HUES64 (cell line): ENCODE measurements at regions not wholly inside any gene's neighbourhood (a gene's known extent, or its start where the extent isn't known, plus 50 kb on each side); places are given as distances from the start of the nearest gene placed in this dataset.
"Not testable (repeated sequence)": the region's sequence is repeated elsewhere in the genome, so short reads cannot be mapped to it uniquely, and the experiment has no call there.

Source experiments
- H3K27ac ChIP-seq: 2 replicates; pipeline ENCODE4 v1.7.0; 2013; ENCODE audit warnings: low read depth, low read length, inconsistent platforms
- H3K27me3 ChIP-seq: 2 replicates; pipeline ENCODE4 v1.6.1; 2013; ENCODE audit warnings: mild to moderate bottlenecking, low read length; ENCODE audit not compliant: insufficient read depth
- H3K36me3 ChIP-seq: 2 replicates; pipeline ENCODE4 v1.6.1; 2013; ENCODE audit warnings: mild to moderate bottlenecking, low read length; ENCODE audit not compliant: insufficient read depth
- H3K4me1 ChIP-seq: 2 replicates; pipeline ENCODE4 v1.6.1; 2013; ENCODE audit warnings: mild to moderate bottlenecking, low read length, moderate library complexity; ENCODE audit not compliant: insufficient read depth
- H3K4me3 ChIP-seq: 2 replicates; pipeline ENCODE4 v1.5.1; 2013; ENCODE audit warnings: mild to moderate bottlenecking, low read length, moderate library complexity
- H3K9ac ChIP-seq: 2 replicates; pipeline ENCODE4 v1.6.1; 2013; ENCODE audit warnings: mild to moderate bottlenecking, low read depth, low read length
- H3K9me3 ChIP-seq: 2 replicates; pipeline ENCODE4 v1.6.1; 2013; ENCODE audit warnings: low read depth, low read length; ENCODE audit not compliant: insufficient read depth
- WGBS: fragments of 150-250, 120-280 bp; methylation state at CpG from one replicate; pipeline ENCODE4 v1.1.7; 2013; ENCODE audit warnings: missing lambda C conversion rate; 5-methylcytosine and 5-hydroxymethylcytosine counted together

DNA sequence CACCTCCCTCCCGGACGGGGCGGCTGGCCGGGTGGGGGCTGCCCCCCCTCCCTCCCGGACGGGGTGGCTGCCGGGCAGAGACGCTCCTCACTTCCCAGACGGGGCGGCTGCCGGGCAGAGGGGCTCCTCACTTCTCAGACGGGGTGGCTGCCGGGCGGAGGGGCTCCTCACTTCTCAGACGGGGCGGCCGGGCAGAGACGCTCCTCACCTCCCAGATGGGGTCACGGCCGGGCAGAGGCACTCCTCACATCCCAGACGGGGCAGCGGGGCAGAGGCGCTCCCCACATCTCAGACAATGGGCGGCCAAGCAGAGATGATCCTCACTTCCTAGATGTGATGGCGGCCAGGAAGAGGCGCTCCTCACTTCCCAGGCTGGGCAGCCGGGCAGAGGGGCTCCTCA, 1430.4 kb upstream of the FLRT2 start:
- not testable (repeated sequence) for H3K27ac ChIP-seq, H3K27me3 ChIP-seq, H3K4me1 ChIP-seq, H3K4me3 ChIP-seq, H3K36me3 ChIP-seq, H3K9ac ChIP-seq
- WGBS = 96% methylated on average over 17 of the region's 27 CpGs
- peaks cover 11% of the 10 kb centered on the region for H3K9me3 ChIP-seq

DNA sequence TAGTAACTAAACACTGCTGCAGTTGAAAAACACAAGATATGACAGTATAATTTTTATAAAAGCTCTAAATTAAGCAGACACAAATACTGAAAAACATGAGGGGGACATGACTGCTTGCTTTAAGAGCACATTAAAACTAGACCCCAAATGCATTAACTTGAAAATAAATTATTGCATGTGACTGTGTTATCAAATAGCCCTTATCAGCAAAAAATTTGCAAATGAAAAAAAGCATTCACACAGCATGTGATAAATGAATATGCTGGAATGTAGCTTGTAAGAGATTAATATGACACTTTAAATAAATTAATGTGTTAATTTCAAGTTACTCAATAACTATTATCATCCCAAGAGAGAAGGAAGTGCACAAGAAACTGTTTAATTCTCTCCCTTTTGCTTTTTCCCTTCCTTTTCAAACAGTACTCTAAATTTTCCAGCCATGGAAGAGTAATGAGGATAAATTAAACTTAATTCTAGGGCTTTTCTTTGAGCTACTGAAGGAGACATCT, 1422.1 kb upstream of the FLRT2 start:
- Histone ChIP-seq H3K36me3 (no peaks in the 10 kb centered on the region), H3K4me1 (no peaks in the 10 kb centered on the region), H3K9me3 (peaks cover 6% of the 10 kb centered on the region), H3K27ac (no peak overlapping the region), H3K9ac (no peak overlapping the region), H3K4me3 (no peak overlapping the region), H3K27me3 (no peaks in the 10 kb centered on the region)

DNA sequence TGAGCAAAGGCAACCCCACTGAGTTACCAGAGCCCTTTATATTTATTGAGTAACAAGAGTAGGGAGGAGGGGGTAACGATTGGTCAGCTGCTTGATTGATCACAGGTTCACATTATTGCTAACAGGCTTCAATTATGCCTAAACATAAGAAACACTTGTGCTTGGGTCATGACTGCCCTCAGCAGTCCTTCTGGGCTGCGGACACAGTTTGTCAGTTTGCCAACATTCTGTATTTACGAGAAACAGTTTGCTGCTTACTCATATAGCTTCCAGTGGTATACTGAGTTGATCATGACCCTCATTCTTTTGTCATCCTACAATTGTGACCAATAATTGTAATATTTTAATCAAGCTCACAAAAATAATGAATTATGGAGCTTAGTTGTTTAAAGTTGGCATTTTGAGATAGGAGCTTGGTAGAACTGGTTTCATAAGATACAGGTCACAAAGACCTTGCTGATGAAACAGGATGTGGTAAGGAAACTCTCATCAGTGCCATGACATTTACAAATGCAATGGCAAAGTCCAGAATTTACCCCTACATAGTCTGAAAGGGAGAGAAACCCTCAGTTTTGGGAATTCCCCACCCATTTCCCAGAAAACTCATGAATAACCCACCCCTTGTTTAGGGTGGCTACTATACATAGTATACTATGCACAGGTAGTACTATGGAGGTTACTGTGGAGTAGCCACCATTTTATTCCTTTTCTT, 1421.0 kb upstream of the FLRT2 start:
- Histone ChIP-seq H3K9me3 (no peaks in the 10 kb centered on the region), H3K4me3 (no peak overlapping the region), H3K9ac (no peak overlapping the region), H3K27me3 (no peaks in the 10 kb centered on the region), H3K36me3 (no peaks in the 10 kb centered on the region), H3K27ac (no peak overlapping the region), H3K4me1 (no peaks in the 10 kb centered on the region)
- 89% methylated on average over 3 of the region's 3 CpGs for WGBS

DNA sequence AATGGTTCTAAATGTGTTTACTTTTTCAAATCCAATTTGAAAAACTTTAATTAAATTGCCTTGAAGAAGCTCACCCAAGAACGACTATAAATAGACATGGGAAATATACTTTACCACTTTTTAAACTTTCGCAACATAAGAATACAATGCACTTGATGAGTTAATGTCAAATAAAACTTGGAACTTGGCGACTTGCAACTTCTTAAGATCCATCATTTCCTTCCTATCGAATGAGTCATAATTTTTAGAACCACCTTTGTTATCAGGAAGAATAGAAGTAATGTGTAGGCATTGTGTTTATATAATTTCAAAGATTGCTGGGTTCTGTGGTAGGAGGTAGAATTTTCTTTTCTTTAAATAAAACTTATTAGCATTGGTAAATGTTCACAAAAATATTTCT, 1417.4 kb upstream of the FLRT2 start:
- Histone ChIP-seq H3K36me3 (no peaks in the 10 kb centered on the region), H3K9ac (no peak overlapping the region), H3K9me3 (no peaks in the 10 kb centered on the region), H3K27me3 (no peaks in the 10 kb centered on the region), H3K27ac (no peak overlapping the region), H3K4me3 (no peak overlapping the region), H3K4me1 (no peaks in the 10 kb centered on the region)
- WGBS = 90% methylated on average over 4 of the region's 4 CpGs

DNA sequence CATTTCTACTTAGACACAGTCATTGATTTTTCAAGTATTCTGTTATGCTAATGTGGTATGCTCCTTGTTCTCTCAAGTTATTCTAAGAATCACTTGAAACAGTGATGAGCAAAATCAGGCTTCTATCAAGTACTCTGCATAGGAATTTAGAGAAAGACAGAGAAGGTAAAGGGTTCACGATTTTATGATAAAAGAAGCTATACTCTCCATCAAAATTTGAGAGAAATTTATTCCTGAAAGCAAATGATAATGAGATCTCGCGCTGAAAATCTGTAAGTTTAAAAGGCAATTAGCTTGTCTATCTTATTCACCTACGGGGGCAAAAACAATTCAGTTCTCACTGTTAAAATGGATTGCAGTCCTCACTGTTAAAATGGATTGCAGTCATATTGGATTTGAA, 1404.3 kb upstream of the FLRT2 start:
- no peaks in the 10 kb centered on the region for H3K9me3 ChIP-seq
- no peak overlapping the region for H3K4me3 ChIP-seq
- no peaks in the 10 kb centered on the region; the same call in 1 of the 2 replicates for H3K4me1 ChIP-seq
- H3K36me3 ChIP-seq = no peaks in the 10 kb centered on the region
- no peaks in the 10 kb centered on the region for H3K27me3 ChIP-seq
- 95% methylated on average over 3 of the region's 4 CpGs for WGBS
- H3K9ac ChIP-seq = no peak overlapping the region
- H3K27ac ChIP-seq = no peak overlapping the region

DNA sequence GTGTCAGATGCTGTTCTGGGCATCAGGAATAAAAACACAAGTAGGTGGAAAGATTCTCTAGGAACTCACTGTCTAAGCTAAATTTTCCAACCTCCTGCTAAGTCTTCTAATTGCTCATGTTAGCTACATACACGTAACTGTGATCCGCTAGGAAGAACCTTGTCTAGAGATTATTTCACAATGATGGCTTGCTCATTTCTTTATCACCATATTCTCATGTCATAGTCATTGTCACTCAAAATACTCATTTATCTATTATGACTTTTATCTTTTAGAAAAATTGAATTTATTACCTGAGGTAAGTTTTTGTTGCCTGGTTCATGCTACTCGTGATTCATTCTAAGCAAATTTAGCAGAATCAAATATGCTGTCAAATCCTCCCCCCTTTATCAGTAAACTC, 1402.4 kb upstream of the FLRT2 start:
- Histone ChIP-seq H3K9me3 (no peaks in the 10 kb centered on the region), H3K27me3 (no peaks in the 10 kb centered on the region), H3K4me1 (no peaks in the 10 kb centered on the region; the same call in 1 of the 2 replicates), H3K9ac (no peak overlapping the region), H3K36me3 (no peaks in the 10 kb centered on the region), H3K27ac (no peak overlapping the region), H3K4me3 (no peak overlapping the region)
- 81% methylated on average over 3 of the region's 3 CpGs for WGBS

DNA sequence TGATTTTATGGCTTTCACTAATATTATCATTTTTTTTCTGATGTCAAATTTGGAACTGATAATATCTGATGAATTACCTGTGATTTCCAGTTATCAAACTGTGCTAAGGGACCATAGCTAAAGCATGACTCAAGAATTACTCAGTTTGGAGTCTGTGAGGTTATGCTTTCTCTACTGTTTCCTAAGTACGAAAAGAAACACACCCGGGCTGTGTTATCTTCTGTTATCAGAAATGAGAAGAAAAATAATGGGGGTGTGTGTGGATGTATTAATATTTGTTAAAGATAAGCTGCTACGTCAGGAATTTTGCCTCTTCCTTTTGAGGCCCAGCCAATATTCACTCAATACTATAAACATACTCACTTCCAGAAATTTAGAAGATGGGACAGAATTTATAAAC, 1401.9 kb upstream of the FLRT2 start:
- no peak overlapping the region for H3K4me3 ChIP-seq

DNA sequence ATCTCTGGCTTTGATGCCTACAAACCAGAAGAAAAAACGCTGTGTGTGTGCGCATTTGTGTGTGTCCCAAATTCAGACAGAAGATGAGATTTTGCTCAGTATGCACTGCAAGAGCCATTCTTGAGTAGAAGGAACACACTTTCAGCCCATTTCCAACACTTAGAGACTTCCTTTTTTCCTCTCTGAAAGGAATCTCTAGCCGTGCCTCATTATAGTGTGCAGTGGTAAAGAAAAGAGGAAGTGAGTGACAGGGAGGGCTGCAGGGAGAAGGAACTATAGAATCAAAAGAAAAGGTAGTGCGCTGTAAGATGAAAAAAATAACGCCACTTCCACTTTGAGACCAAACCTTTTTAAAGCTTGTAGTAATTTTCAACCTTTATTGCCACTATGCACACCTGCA, 1400.9 kb upstream of the FLRT2 start:
- H3K9me3 ChIP-seq = no peaks in the 10 kb centered on the region
- H3K4me3 ChIP-seq = no peak overlapping the region
- no peak overlapping the region for H3K27ac ChIP-seq
- H3K9ac ChIP-seq = no peak overlapping the region
- 83% methylated on average over 5 of the region's 5 CpGs for WGBS
- no peaks in the 10 kb centered on the region; the same call in 1 of the 2 replicates for H3K4me1 ChIP-seq
- no peaks in the 10 kb centered on the region for H3K27me3 ChIP-seq
- no peaks in the 10 kb centered on the region for H3K36me3 ChIP-seq

More for the DNA sequence above, 1401.9 kb upstream of the FLRT2 start:
- H3K27ac ChIP-seq = no peak overlapping the region
- no peaks in the 10 kb centered on the region for H3K27me3 ChIP-seq
- no peaks in the 10 kb centered on the region; the same call in 1 of the 2 replicates for H3K4me1 ChIP-seq
- no peak overlapping the region for H3K9ac ChIP-seq
- H3K9me3 ChIP-seq = no peaks in the 10 kb centered on the region
- H3K36me3 ChIP-seq = no peaks in the 10 kb centered on the region
- WGBS = 100% methylated on average over 3 of the region's 3 CpGs

DNA sequence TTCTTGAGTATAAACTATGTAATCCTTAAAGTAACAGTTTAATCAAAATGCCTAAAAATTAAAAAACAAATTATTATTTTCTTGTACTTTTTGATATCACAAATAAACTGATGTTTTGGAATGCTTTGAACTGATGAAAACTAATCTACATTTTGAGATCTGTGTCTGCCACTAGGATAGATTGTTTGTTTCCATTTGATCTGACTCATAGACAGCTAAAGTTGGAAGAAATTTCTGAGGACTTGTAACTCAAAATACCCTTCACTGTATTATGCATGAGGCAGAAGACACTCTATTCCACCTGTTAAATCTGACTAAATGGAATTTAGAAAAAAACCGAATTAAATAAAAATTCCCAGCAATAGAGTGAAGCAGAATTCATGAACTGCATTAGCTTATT, 1400.0 kb upstream of the FLRT2 start:
- H3K27ac ChIP-seq = no peak overlapping the region
- 91% methylated on average over 1 of the region's 1 CpG for WGBS

DNA sequence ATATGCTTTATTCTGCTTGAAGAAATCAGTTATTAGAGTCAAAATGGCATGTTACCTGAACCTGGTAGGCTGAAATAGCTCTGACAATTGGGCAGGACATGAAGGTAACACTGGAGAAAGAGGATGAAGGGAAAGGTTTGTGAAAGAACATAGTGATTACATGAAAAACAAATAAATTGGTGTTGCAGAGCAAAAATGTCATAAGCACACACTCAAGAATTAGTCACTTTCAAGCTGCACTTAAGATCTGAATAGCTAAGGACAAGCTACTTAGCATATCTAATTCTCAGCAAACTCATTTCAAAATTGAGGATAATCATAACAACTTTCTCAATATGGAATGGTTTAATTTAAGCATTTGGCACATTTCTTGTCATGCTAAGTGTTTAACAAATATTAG, 1398.0 kb upstream of the FLRT2 start:
- H3K36me3 ChIP-seq = no peaks in the 10 kb centered on the region
- H3K9me3 ChIP-seq = no peaks in the 10 kb centered on the region
- H3K27me3 ChIP-seq = no peaks in the 10 kb centered on the region
- H3K4me1 ChIP-seq = no peaks in the 10 kb centered on the region
- H3K27ac ChIP-seq = no peak overlapping the region
- H3K9ac ChIP-seq = no peak overlapping the region
- H3K4me3 ChIP-seq = no peak overlapping the region

More for the DNA sequence above, 1400.0 kb upstream of the FLRT2 start:
- no peaks in the 10 kb centered on the region for H3K27me3 ChIP-seq
- no peaks in the 10 kb centered on the region; the same call in 1 of the 2 replicates for H3K4me1 ChIP-seq
- no peaks in the 10 kb centered on the region for H3K9me3 ChIP-seq
- no peak overlapping the region for H3K9ac ChIP-seq
- H3K4me3 ChIP-seq = no peak overlapping the region
- no peaks in the 10 kb centered on the region for H3K36me3 ChIP-seq

DNA sequence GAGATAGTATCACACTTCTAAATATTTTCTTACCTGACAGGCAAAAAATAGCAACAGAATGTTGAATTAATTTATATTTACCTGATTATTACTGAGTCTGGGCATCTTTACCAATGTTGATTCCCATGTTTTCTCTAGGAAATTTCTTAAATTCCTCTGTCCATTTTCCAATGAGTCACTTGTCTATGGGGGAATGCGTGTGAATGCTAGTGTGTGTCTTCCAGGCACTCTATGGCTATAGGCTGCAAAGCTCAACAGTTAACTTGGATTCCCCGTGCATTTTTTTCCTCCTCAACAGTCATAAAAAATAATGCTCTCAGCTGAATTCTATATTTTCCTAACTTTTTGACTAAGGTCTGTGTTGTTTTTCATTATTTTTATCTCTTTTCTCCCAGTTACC, 1385.8 kb upstream of the FLRT2 start:
- Histone ChIP-seq H3K9ac (no peak overlapping the region), H3K36me3 (no peaks in the 10 kb centered on the region), H3K4me1 (no peaks in the 10 kb centered on the region), H3K9me3 (no peaks in the 10 kb centered on the region), H3K4me3 (no peak overlapping the region), H3K27me3 (no peaks in the 10 kb centered on the region), H3K27ac (no peak overlapping the region)
- 91% methylated on average over 2 of the region's 2 CpGs for WGBS

DNA sequence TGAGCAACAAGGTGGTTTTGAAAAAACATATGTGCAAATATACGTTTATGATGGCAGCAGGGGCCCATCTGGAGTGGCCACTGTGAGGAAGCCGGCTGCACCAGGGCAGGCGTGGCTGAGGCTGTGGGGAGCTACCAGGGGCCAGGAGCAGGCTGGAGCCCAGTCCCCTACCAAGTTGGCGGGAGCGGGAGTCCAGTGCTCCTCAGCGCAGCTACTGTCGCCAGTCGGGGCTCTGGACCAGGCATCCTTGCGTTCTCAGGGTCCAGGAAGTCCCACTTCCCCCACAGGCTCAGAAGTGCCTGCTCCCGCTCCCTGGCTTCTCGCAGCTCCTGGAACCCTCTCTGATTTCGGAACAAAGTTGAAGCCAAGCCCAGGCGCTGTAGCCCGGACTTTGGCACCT, 1377.5 kb upstream of the FLRT2 start:
- H3K9ac ChIP-seq = no peak overlapping the region
- H3K9me3 ChIP-seq = no peaks in the 10 kb centered on the region

More for the DNA sequence above, 1377.5 kb upstream of the FLRT2 start:
- 97% methylated on average over 14 of the region's 14 CpGs for WGBS
- H3K27me3 ChIP-seq = no peaks in the 10 kb centered on the region
- no peaks in the 10 kb centered on the region for H3K4me1 ChIP-seq
- H3K4me3 ChIP-seq = no peak overlapping the region
- no peaks in the 10 kb centered on the region for H3K36me3 ChIP-seq
- H3K27ac ChIP-seq = no peak overlapping the region
